Amniotic epithelial cell (primary cell): ENCODE measurements at regions not wholly inside any gene's neighbourhood (a gene's known extent, or its start where the extent isn't known, plus 50 kb on each side); places are given as distances from the start of the nearest gene placed in this dataset.

ENCODE experiments used
- DNase-seq: peaks from one replicate; pipeline ENCODE4 v3.0.0-alpha.2; 2010; ENCODE audit warnings: low read depth

DNA sequence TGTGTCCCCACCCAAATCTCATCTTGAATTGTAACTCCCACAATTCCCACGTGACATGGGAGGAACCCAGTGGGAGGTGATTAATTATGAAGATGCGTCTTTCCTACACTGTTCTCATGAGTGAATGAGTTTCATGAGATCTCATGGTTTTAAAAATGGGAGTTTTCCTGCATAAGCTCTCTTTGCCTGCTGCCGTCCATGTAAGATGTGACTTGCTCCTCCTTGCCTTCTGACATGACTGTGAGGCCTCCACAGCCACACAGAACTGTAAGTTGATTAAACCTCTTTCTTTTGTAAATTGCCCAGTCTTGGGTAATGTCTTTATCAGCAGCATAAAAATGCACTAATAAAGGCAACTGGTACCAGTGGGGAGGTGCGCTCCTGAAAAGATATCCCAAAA, 67.7 kb upstream of the DRGX start:
- DNase-seq, result no peak

DNA sequence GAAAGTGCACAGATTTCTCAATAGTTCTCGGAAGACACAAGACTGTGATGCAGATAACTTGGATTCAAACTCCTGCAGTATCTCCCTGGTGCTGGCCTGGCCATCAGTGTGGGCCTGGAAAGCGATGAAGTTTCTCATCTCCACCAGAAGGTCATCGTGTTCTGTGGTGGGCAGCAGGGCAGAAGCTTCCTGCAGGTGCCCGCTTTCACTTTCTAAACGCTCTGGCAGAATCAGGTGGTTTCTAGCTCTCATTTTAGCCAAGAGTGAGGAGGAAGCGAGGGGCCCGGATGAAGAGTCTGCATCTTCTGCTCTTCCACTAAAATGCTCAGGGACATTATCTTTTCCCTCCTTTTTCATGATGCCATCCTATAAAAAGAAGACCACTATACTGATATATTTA, 63.0 kb upstream of the DRGX start:
- DNase-seq, result peak; percentile 58

DNA sequence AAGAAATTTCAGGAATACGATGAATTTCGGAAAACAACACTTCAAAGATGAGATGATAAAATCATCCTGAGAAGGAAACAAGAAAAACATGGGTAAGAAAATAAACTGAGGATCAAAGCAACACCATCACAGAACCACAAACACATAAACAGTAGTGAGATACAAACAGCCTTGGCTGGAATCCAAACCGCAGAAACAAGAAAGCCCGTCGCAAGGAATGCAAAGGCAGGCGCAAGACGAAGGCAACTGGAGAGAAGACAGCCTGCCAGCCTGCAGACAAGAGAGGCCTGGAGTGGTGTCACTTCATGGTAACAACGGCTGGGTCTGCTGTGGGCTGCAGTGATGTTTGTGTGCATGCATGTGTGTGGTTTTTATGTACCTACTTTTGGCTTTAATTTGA, 61.8 kb upstream of the DRGX start:
- peak; percentile 77 for DNase-seq

DNA sequence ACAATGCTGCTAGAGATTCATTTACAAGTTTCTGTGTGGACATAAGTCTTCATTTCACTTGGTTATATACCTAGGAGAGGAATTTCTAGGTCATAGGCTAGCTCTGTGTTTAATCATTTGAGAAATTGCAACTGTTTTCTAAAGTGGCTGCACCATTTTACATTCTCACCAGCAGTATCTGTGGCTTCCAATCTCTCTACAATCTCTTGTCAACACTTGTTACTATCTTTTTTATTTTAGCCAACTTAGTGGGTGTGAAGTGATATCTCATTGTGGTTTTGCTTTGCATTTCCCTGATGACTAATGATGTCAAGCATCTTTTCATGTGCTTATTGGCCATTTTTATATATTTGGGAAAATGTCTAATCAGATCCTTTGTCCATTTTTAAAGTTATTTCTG, 53.0 kb upstream of the DRGX start:
- DNase-seq, result peak; percentile 31

DNA sequence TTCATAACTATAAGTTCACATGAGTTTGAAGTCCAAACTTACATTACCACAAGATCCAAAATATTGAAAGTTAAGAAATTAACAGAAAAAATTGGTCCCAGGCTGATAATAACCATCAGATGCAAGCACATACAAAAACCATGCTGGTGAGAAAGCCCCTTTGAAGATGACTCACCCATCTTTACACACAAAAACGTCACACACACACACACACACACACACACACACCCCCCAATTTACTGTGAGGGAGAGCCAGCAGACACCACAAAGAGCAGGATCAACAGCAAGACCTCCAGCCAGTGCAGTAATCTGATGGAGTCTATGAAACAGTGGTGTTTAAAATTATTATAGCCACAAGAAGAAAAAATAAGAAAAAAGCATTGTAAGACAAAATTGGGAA, 50.1 kb upstream of the DRGX start:
- peak; percentile 71 for DNase-seq
